ENCODE measurements at regions not wholly inside any gene's neighbourhood (a gene's known extent, or its start where the extent isn't known, plus 50 kb on each side); places are given as distances from the start of the nearest gene placed in this dataset.

GRCh38 chr2:236988216-236988615, 97.5 kb upstream of the COPS8 start:
- TF ChIP-seq CTCF (conservative IDR thresholded peaks at IDR 0.05) (no peak), EZH2 (IDR thresholded peaks at IDR 0.05; ENCODE audit: low read depth) (no peak)
- peak overlapping the region; percentile 24; the same call in 1 of the 2 replicates for H3K4me2 ChIP-seq
- H3K9me3 ChIP-seq (ENCODE audit: insufficient read depth, low read depth): 0 out of 2 replicates have a peak, but pooled peaks cover 6% of the 10 kb centered on the region
- ChIA-PET POLR2A (ENCODE audit: unreplicated experiment) (no interaction called here), CTCF (no interaction called here)
- peaks cover 45% of the 10 kb centered on the region for H3K27me3 ChIP-seq (ENCODE audit: insufficient read depth, low read depth)
- BruUV-seq (replicated peaks): no TSS peak
- no peaks in the 10 kb centered on the region for H3K79me2 ChIP-seq (ENCODE audit: low read depth)
- H3K27ac ChIP-seq: no peak overlapping the region
- no peaks in the 10 kb centered on the region for H3K9me2 ChIP-seq (ENCODE audit: insufficient read depth)
- H3K36me3 ChIP-seq (ENCODE audit: low read depth): no peaks in the 10 kb centered on the region
- H4K20me1 ChIP-seq (ENCODE audit: insufficient read depth): no peaks in the 10 kb centered on the region
- H3K4me1 ChIP-seq (replicated peaks; ENCODE audit: insufficient read depth): peaks cover 15% of the 10 kb centered on the region
- no peak overlapping the region for H3K4me3 ChIP-seq
- H3F3A ChIP-seq (ENCODE audit: insufficient read depth, low read depth): no peaks in the 10 kb centered on the region
- H2AFZ ChIP-seq: no peak overlapping the region
- DNase-seq: no peak
- intact Hi-C loops (cut with micrococcal nuclease; ENCODE audit: unreplicated experiment): no loop called here

GRCh38 chr2:236988690-236989624, 96.7 kb upstream of the COPS8 start:
- TF ChIP-seq EZH2 (IDR thresholded peaks at IDR 0.05; ENCODE audit: low read depth) (no peak), CTCF (conservative IDR thresholded peaks at IDR 0.05) (no peak)
- Histone ChIP-seq H3K4me2 (peak overlapping the region; percentile 24; the same call in 1 of the 2 replicates), H3K27ac (peak overlapping the region; percentile 10; the same call in 1 of the 2 replicates), H3K9me3 (ENCODE audit: insufficient read depth, low read depth) (0 out of 2 replicates have a peak, but pooled peaks cover 6% of the 10 kb centered on the region), H3K27me3 (ENCODE audit: insufficient read depth, low read depth) (peaks cover 46% of the 10 kb centered on the region), H3K79me2 (ENCODE audit: low read depth) (no peaks in the 10 kb centered on the region), H2AFZ (no peak overlapping the region), H3K4me1 (replicated peaks; ENCODE audit: insufficient read depth) (peaks cover 15% of the 10 kb centered on the region), H3K36me3 (ENCODE audit: low read depth) (no peaks in the 10 kb centered on the region), H4K20me1 (ENCODE audit: insufficient read depth) (no peaks in the 10 kb centered on the region), H3K4me3 (no peak overlapping the region), H3F3A (ENCODE audit: insufficient read depth, low read depth) (no peaks in the 10 kb centered on the region), H3K9me2 (ENCODE audit: insufficient read depth) (no peaks in the 10 kb centered on the region)
- POLR2A ChIA-PET (ENCODE audit: unreplicated experiment): no interaction called here
- intact Hi-C loops (cut with micrococcal nuclease; ENCODE audit: unreplicated experiment): no loop called here
- DNase-seq: peak; percentile 45 to 70
- BruUV-seq (replicated peaks): no TSS peak
- CTCF ChIA-PET: no interaction called here

GRCh38 chr2:236990552-236990951, 95.1 kb upstream of the COPS8 start:
- no peaks in the 10 kb centered on the region for H3K36me3 ChIP-seq (ENCODE audit: low read depth)
- H3K27ac ChIP-seq: no peak overlapping the region
- intact Hi-C loops (cut with micrococcal nuclease; ENCODE audit: unreplicated experiment): no loop called here
- H2AFZ ChIP-seq: no peak overlapping the region
- CTCF ChIA-PET: no interaction called here
- DNase-seq: no peak
- BruUV-seq (replicated peaks): no TSS peak
- H3K4me2 ChIP-seq: no peak overlapping the region
- H4K20me1 ChIP-seq (ENCODE audit: insufficient read depth): no peaks in the 10 kb centered on the region
- no peaks in the 10 kb centered on the region for H3K9me3 ChIP-seq (ENCODE audit: insufficient read depth, low read depth)
- POLR2A ChIA-PET (ENCODE audit: unreplicated experiment): no interaction called here
- H3K4me1 ChIP-seq (replicated peaks; ENCODE audit: insufficient read depth): peaks cover 15% of the 10 kb centered on the region
- no peaks in the 10 kb centered on the region for H3K9me2 ChIP-seq (ENCODE audit: insufficient read depth)
- no peaks in the 10 kb centered on the region for H3F3A ChIP-seq (ENCODE audit: insufficient read depth, low read depth)
- no peak overlapping the region for H3K4me3 ChIP-seq
- no peak for TF ChIP-seq CTCF (conservative IDR thresholded peaks at IDR 0.05)
- TF ChIP-seq EZH2 (IDR thresholded peaks at IDR 0.05; ENCODE audit: low read depth): no peak
- H3K79me2 ChIP-seq (ENCODE audit: low read depth): no peaks in the 10 kb centered on the region
- peaks cover 46% of the 10 kb centered on the region for H3K27me3 ChIP-seq (ENCODE audit: insufficient read depth, low read depth)
